ENCODE measurements at regions not wholly inside any gene's neighbourhood (a gene's known extent, or its start where the extent isn't known, plus 50 kb on each side); places are given as distances from the start of the nearest gene placed in this dataset.
A peak's percentile ranks its signal among the peaks of the same experiment; 100 is the strongest.

GRCh38 chr20:22127587-22127986 is 422.1 kb downstream of the PAX1 start:
- H3K4me3 ChIP-seq (ENCODE audit: low read depth, low read length) = no peak overlapping the region
- DNase-seq (ENCODE audit: low read depth) = no peak
- TF ChIP-seq MYC (IDR thresholded peaks at IDR 0.05; ENCODE audit: low read depth, low read length) = no peak
- TF ChIP-seq, protein P1, sequence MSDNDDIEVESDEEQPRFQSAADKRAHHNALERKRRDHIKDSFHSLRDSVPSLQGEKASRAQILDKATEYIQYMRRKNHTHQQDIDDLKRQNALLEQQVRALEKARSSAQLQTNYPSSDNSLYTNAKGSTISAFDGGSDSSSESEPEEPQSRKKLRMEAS (IDR thresholded peaks at IDR 0.05; ENCODE audit: low read depth, low read length) = no peak
- no peak for TF ChIP-seq CTCF (IDR thresholded peaks at IDR 0.05; ENCODE audit: low read depth, low read length)
- TF ChIP-seq POLR2A (IDR thresholded peaks at IDR 0.05; ENCODE audit: extremely low read depth, insufficient read length) = no peak

DNA sequence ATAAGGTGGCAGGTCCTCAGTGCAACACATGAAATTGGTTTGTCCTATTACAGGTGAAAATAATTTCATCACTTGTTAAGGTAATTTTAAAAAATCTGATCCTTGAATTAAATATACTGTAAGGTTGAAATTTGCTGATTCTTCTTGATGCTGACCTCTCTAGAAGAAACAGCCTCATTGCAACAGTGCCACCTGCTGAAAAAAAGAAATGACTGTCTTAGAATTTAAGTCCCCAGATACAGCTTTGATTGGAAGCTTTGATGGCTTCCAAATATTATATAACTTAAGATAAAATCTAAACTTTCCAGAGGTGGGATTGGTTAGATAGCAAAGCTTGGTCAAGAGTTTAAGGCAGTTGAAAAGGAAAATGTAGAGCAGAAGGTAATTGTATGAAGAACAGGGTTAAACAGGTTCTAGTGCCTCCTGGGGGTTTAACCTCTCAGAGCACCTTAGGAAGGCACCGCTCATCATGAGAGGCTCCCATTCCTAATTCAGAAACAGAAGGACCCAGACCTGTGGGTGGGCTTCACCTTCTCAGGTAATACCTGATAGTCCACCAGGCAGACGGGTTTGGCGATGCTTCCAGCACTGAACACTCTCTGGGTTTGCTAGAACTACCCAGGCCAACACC is 401.0 kb downstream of the PAX1 start:
- peak; percentile 36 for TF ChIP-seq CTCF (IDR thresholded peaks at IDR 0.05; ENCODE audit: low read depth, low read length)
- TF ChIP-seq, protein P1 (IDR thresholded peaks at IDR 0.05; ENCODE audit: low read depth, low read length) = no peak
- DNase-seq (ENCODE audit: low read depth) = peak; percentile 52
- no peak overlapping the region for H3K4me3 ChIP-seq (ENCODE audit: low read depth, low read length)

DNA sequence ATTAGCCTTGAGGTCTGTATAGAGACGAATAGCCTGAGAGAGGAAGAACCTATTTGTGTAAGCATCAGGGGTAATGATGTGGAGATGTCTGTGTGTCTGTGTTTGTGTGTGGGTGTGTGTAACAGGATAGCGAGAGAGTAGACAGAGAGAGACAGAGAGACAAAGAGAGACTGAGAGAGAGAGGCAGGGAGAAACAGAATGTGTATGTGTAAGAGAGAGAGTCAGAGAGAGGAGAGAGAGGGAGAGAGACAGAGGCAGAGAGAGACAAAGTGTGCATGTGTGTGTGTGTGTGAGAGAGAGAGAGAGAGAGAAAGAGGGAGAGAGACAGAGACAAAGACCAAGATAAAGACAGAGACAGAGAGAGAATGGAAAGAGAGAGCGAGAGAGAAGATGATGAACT is 396.1 kb downstream of the PAX1 start:
- no peak for TF ChIP-seq POLR2A (IDR thresholded peaks at IDR 0.05; ENCODE audit: extremely low read depth, insufficient read length)
- TF ChIP-seq, protein P1 (IDR thresholded peaks at IDR 0.05; ENCODE audit: low read depth, low read length) = no peak
- no peak for TF ChIP-seq CTCF (IDR thresholded peaks at IDR 0.05; ENCODE audit: low read depth, low read length)
- TF ChIP-seq MYC (IDR thresholded peaks at IDR 0.05; ENCODE audit: low read depth, low read length) = no peak
- no peak for DNase-seq (ENCODE audit: low read depth)
- no peak overlapping the region for H3K4me3 ChIP-seq (ENCODE audit: low read depth, low read length)

- H3K4me3 ChIP-seq (ENCODE audit: low read depth, low read length) = no peak overlapping the region
- TF ChIP-seq, protein P1 (IDR thresholded peaks at IDR 0.05; ENCODE audit: low read depth, low read length) = no peak
- TF ChIP-seq CTCF (IDR thresholded peaks at IDR 0.05; ENCODE audit: low read depth, low read length) (no peak), MYC (IDR thresholded peaks at IDR 0.05; ENCODE audit: low read depth, low read length) (no peak), POLR2A (IDR thresholded peaks at IDR 0.05; ENCODE audit: extremely low read depth, insufficient read length) (no peak)
- DNase-seq (ENCODE audit: low read depth) = no peak
Measured at GRCh38 chr20:22100686-22101085, 395.2 kb downstream of the PAX1 start.

GRCh38 chr20:22099348-22099747 is 393.9 kb downstream of the PAX1 start:
- no peak overlapping the region for H3K4me3 ChIP-seq (ENCODE audit: low read depth, low read length)
- no peak for TF ChIP-seq CTCF (IDR thresholded peaks at IDR 0.05; ENCODE audit: low read depth, low read length)
- no peak for TF ChIP-seq POLR2A (IDR thresholded peaks at IDR 0.05; ENCODE audit: extremely low read depth, insufficient read length)
- no peak for TF ChIP-seq MYC (IDR thresholded peaks at IDR 0.05; ENCODE audit: low read depth, low read length)
- TF ChIP-seq, protein P1 (IDR thresholded peaks at IDR 0.05; ENCODE audit: low read depth, low read length) = no peak
- DNase-seq (ENCODE audit: low read depth) = no peak

All from NB4 (cell line).